ENCODE measurements at regions not wholly inside any gene's neighbourhood (a gene's known extent, or its start where the extent isn't known, plus 50 kb on each side); places are given as distances from the start of the nearest gene placed in this dataset.

GRCh38 chr14:28704153-28704552 lies 62.4 kb upstream of the FOXG1 start:
- DNase-seq (ENCODE audit: low read depth in 1 of 2, low spot score in 1 of 2), result no peak
- Histone ChIP-seq H3K9me3 (ENCODE audit: low read depth) (no peaks in the 10 kb centered on the region), H3K27ac (no peak overlapping the region), H3K4me1 (ENCODE audit: low read depth) (peaks cover 7% of the 10 kb centered on the region), H3K36me3 (no peaks in the 10 kb centered on the region), H3K27me3 (no peaks in the 10 kb centered on the region), H3K4me3 (no peak overlapping the region)
- TF ChIP-seq CTCF (IDR thresholded peaks at IDR 0.05; ENCODE audit: low read depth, low read length), result no peak

- peak in 1 of 2 donors; percentile 40 for DNase-seq (ENCODE audit: low read depth in 1 of 2, low spot score in 1 of 2)
- H3K4me3 ChIP-seq, result no peak overlapping the region
- no peaks in the 10 kb centered on the region for H3K27me3 ChIP-seq
- H3K9me3 ChIP-seq (ENCODE audit: low read depth), result no peaks in the 10 kb centered on the region
- H3K4me1 ChIP-seq (ENCODE audit: low read depth), result peaks cover 4% of the 10 kb centered on the region
- TF ChIP-seq CTCF (IDR thresholded peaks at IDR 0.05; ENCODE audit: low read depth, low read length), result no peak
- no peak overlapping the region for H3K27ac ChIP-seq
- no peaks in the 10 kb centered on the region for H3K36me3 ChIP-seq
Observed at GRCh38 chr14:28707814-28708213, 58.8 kb upstream of the FOXG1 start.

- Histone ChIP-seq H3K27ac (no peak overlapping the region), H3K4me3 (no peak overlapping the region), H3K9me3 (ENCODE audit: low read depth) (no peaks in the 10 kb centered on the region), H3K4me1 (ENCODE audit: low read depth) (no peaks in the 10 kb centered on the region), H3K27me3 (no peaks in the 10 kb centered on the region), H3K36me3 (no peaks in the 10 kb centered on the region)
- no peak for TF ChIP-seq CTCF (IDR thresholded peaks at IDR 0.05; ENCODE audit: low read depth, low read length)
- no peak for DNase-seq (ENCODE audit: low read depth in 1 of 2, low spot score in 1 of 2)
Observed at GRCh38 chr14:28709571-28710305, 56.8 kb upstream of the FOXG1 start.
